Left lung (tissue), 4 donors: ENCODE measurements at regions not wholly inside any gene's neighbourhood (a gene's known extent, or its start where the extent isn't known, plus 50 kb on each side); places are given as distances from the start of the nearest gene placed in this dataset.

ENCODE experiments used
- ATAC-seq: fragments of 200-7000 bp; cut with Tn5 transposase; one replicate; pipeline ENCODE4 v1.9.1; 2020; ENCODE audit warnings: moderate library complexity
- DNase-seq, 4 donors: peaks; one replicate each; pipeline ENCODE4 v3.0.0-alpha.2; 2013 to 2020
- H3K27ac ChIP-seq, 2 donors: fragments of 200-600 bp; sonication (generic) in 1 of 2; one replicate each; pipeline versions ENCODE4 v1.5.0 to v1.8.0; 2020 to 2021
- H3K27me3 ChIP-seq, 2 donors: fragments of 200-600 bp; sonication (generic) in 1 of 2; one replicate each; pipeline versions ENCODE4 v1.5.0 to v1.8.0; 2020 to 2021
- H3K36me3 ChIP-seq, 2 donors: fragments of 200-600 bp; sonication (generic) in 1 of 2; one replicate each; pipeline versions ENCODE4 v1.5.0 to v1.8.0; 2020 to 2021
- H3K4me1 ChIP-seq, 2 donors: fragments of 200-600 bp; one replicate each; pipeline ENCODE4 v1.8.0; 2021
- H3K4me3 ChIP-seq, 2 donors: fragments of 200-600 bp; sonication (generic) in 1 of 2; one replicate each; pipeline versions ENCODE4 v1.5.0 to v1.8.0; 2020 to 2021; ENCODE audit warnings: mild to moderate bottlenecking in 1 of 2
- H3K9me3 ChIP-seq, 2 donors: fragments of 200-600 bp; sonication (generic) in 1 of 2; one replicate each; pipeline versions ENCODE4 v1.5.0 to v1.8.0; 2020 to 2021
- intact Hi-C, 2 donors: fragments of 100-400 bp; cut with DNase I; formaldehyde crosslinking; loops; one replicate each; pipeline versions ENCODE4 v1.11.2 to v1.14.2; 2022
- TF ChIP-seq, protein P1 (sequence below), 2 donors: fragments of 200-600 bp; sonication (generic) in 1 of 2; IDR thresholded peaks; one replicate each; pipeline versions ENCODE4 v1.5.0 to v1.8.0; 2021; ENCODE audit warnings: antibody characterized with exemption in 2 of 2
- donor health status: DM: no; HTN: yes; CAD: no.
- donor health status: DM: no; HTN: no; CAD: no.

DNA sequence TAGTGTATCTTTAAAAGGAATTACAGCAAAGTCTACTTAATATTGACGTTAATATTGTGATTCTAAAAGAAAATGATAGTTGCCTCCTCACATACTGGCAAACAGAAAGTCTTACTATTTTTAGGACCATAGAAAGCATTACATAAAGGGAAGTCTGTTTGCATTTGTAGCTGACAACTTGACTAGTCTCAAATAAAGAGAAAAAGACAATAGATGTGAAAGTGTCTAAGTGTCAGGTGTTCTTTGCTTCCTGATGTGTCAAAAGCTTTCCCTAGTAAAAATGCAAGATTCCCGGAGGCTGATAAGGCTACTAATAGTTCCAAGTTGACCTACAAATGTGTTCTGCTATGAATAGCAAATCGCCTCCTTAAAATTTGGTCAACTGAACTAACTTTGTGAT is 259.7 kb downstream of the CDH10 start:
- Histone ChIP-seq H3K4me1 (no peaks in the 10 kb centered on the region), H3K36me3 (no peaks in the 10 kb centered on the region), H3K27ac (no peak overlapping the region), H3K9me3 (peaks cover 0 to 14% of the 10 kb centered on the region in 2 donors), H3K27me3 (no peaks in the 10 kb centered on the region), H3K4me3 (no peak overlapping the region)
- intact Hi-C loops, result no loop called here
- ATAC-seq (no peak), DNase-seq (no peak)
- TF ChIP-seq, protein P1, sequence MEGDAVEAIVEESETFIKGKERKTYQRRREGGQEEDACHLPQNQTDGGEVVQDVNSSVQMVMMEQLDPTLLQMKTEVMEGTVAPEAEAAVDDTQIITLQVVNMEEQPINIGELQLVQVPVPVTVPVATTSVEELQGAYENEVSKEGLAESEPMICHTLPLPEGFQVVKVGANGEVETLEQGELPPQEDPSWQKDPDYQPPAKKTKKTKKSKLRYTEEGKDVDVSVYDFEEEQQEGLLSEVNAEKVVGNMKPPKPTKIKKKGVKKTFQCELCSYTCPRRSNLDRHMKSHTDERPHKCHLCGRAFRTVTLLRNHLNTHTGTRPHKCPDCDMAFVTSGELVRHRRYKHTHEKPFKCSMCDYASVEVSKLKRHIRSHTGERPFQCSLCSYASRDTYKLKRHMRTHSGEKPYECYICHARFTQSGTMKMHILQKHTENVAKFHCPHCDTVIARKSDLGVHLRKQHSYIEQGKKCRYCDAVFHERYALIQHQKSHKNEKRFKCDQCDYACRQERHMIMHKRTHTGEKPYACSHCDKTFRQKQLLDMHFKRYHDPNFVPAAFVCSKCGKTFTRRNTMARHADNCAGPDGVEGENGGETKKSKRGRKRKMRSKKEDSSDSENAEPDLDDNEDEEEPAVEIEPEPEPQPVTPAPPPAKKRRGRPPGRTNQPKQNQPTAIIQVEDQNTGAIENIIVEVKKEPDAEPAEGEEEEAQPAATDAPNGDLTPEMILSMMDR (IDR thresholded peaks at IDR 0.05), result no peak

GRCh38 chr5:24385617-24386016 is 259.2 kb downstream of the CDH10 start:
- no peak overlapping the region for H3K27ac ChIP-seq
- DNase-seq, result no peak
- intact Hi-C loops, result no loop called here
- no peak for ATAC-seq
- no peaks in the 10 kb centered on the region for H3K4me1 ChIP-seq
- no peaks in the 10 kb centered on the region for H3K27me3 ChIP-seq
- H3K9me3 ChIP-seq, result peaks cover 0 to 15% of the 10 kb centered on the region in 2 donors
- H3K4me3 ChIP-seq, result no peak overlapping the region
- H3K36me3 ChIP-seq, result no peaks in the 10 kb centered on the region
- TF ChIP-seq, protein P1 (IDR thresholded peaks at IDR 0.05), result no peak

GRCh38 chr5:24388448-24388847 is 256.3 kb downstream of the CDH10 start:
- intact Hi-C loops, result no loop called here
- TF ChIP-seq, protein P1 (IDR thresholded peaks at IDR 0.05), result no peak
- no peaks in the 10 kb centered on the region for H3K36me3 ChIP-seq
- no peaks in the 10 kb centered on the region for H3K4me1 ChIP-seq
- H3K4me3 ChIP-seq, result no peak overlapping the region
- H3K27ac ChIP-seq, result no peak overlapping the region
- DNase-seq, result no peak
- H3K27me3 ChIP-seq, result no peaks in the 10 kb centered on the region
- no peak for ATAC-seq
- H3K9me3 ChIP-seq, result peaks cover 0 to 20% of the 10 kb centered on the region in 2 donors

GRCh38 chr5:24389968-24390367 is 254.8 kb downstream of the CDH10 start:
- Histone ChIP-seq H3K27ac (no peak overlapping the region), H3K27me3 (no peaks in the 10 kb centered on the region), H3K36me3 (no peaks in the 10 kb centered on the region), H3K9me3 (peaks cover 0 to 21% of the 10 kb centered on the region in 2 donors), H3K4me1 (no peaks in the 10 kb centered on the region), H3K4me3 (no peak overlapping the region)
- TF ChIP-seq, protein P1 (IDR thresholded peaks at IDR 0.05), result no peak
- no peak for DNase-seq
- intact Hi-C loops, result no loop called here
- ATAC-seq, result no peak

- H3K4me3 ChIP-seq, result no peak overlapping the region
- H3K9me3 ChIP-seq, result peaks cover 0 to 24% of the 10 kb centered on the region in 2 donors
- H3K36me3 ChIP-seq, result no peaks in the 10 kb centered on the region
- intact Hi-C loops, result no loop called here
- no peaks in the 10 kb centered on the region for H3K27me3 ChIP-seq
- TF ChIP-seq, protein P1 (IDR thresholded peaks at IDR 0.05), result no peak
- H3K4me1 ChIP-seq, result no peaks in the 10 kb centered on the region
- ATAC-seq, result no peak
- H3K27ac ChIP-seq, result no peak overlapping the region
- no peak for DNase-seq
These were observed 253.0 kb downstream of the CDH10 start for GRCh38 chr5:24391816-24392215.
